A549 (cell line): ENCODE measurements at regions not wholly inside any gene's neighbourhood (a gene's known extent, or its start where the extent isn't known, plus 50 kb on each side); places are given as distances from the start of the nearest gene placed in this dataset.

Experiments
- ATAC-seq, 2 experiments: fragments of 200-7000 bp in 1 of 2; fragments of >200 bp in 1 of 2; cut with Nextera tagmentation in 1 of 2; cut with Tn5 transposase in 1 of 2; 3 replicates each; pipeline versions ENCODE4 v1.8.0 to v1.9.1; 2018 to 2020; ENCODE audit warnings: mild to moderate bottlenecking in 1 of 2, moderate library complexity in 1 of 2
- CTCF ChIA-PET: fragments of 300-600 bp; sonication (Branson Sonifier 250); formaldehyde crosslinking; extraction: SDS; loops from one replicate; lab custom pipeline; 2021; ENCODE audit warnings: antibody characterized with exemption, inconsistent platforms; lab: Yijun Ruan, JAX
- POLR2A ChIA-PET: fragments of 350-600 bp; formaldehyde crosslinking; extraction: SDS; loops from one replicate; lab custom pipeline; 2021; ENCODE audit warnings: antibody characterized with exemption, inconsistent platforms; lab: Yijun Ruan, JAX
- DNase-seq, 2 experiments: peaks; one replicate each; pipeline versions ENCODE4 v3.0.0 to v3.0.0-alpha.2; 2011 to 2016; ENCODE audit warnings: low read depth in 1 of 2, low spot score in 1 of 2
- FAIRE-seq: peaks from 2 replicates; lab custom pipeline; 2011; peaks lifted over from hg19 to GRCh38; lab: Jason Lieb, UNC
- H3K27ac ChIP-seq, 2 experiments: fragments of >200 bp; sonication (Bioruptor Twin); formaldehyde crosslinking; 3 replicates each; pipeline ENCODE4 v1.5.1; 2016 to 2017
- H3K4me1 ChIP-seq: fragments of >200 bp; sonication (Bioruptor Twin); formaldehyde crosslinking; 3 replicates; pipeline ENCODE4 v1.6.1; 2016
- H3K4me2 ChIP-seq: fragments of >200 bp; sonication (Bioruptor Twin); formaldehyde crosslinking; 3 replicates; pipeline ENCODE4 v1.6.1; 2016
- H3K4me3 ChIP-seq: fragments of >200 bp; sonication (Bioruptor Twin); formaldehyde crosslinking; 3 replicates; pipeline ENCODE4 v1.5.1; 2016
- H3K9me3 ChIP-seq: fragments of >200 bp; sonication (Bioruptor Twin); formaldehyde crosslinking; 3 replicates; pipeline ENCODE4 v1.6.1; 2016
- EHF ChIP-seq: fragments of 250-450 bp; sonication (Bioruptor Pico); IDR thresholded peaks from 2 replicates; pipeline ENCODE4 v1.5.0; 2020; ENCODE audit warnings: mild to moderate bottlenecking
- EHMT2 ChIP-seq: fragments of 200-600 bp; sonication (generic); IDR thresholded peaks from 2 replicates; pipeline ENCODE4 v1.6.1; 2016; ENCODE audit warnings: antibody characterized with exemption, low read depth, mild to moderate bottlenecking, moderate library complexity
- FOXS1 ChIP-seq: fragments of 250-450 bp; sonication (Bioruptor Pico); IDR thresholded peaks from 2 replicates; pipeline ENCODE4 v1.5.0; 2020; ENCODE audit warnings: mild to moderate bottlenecking, moderate library complexity
- HDAC2 ChIP-seq: fragments of 200-600 bp; sonication (generic); IDR thresholded peaks from 2 replicates; pipeline ENCODE4 v1.6.1; 2016
- JUNB ChIP-seq: fragments of >200 bp; sonication (Bioruptor Twin); formaldehyde crosslinking; IDR thresholded peaks from 2 replicates; pipeline ENCODE4 v1.6.1; 2016
- KDM5A ChIP-seq: fragments of 200-600 bp; sonication (generic); IDR thresholded peaks from 2 replicates; pipeline ENCODE4 v1.6.1; 2016; ENCODE audit warnings: antibody characterized with exemption, mild to moderate bottlenecking
- MAFK ChIP-seq: fragments of 450-650 bp; IDR thresholded peaks from 2 replicates; pipeline ENCODE4 v1.6.1; 2014; ENCODE audit not compliant: partially characterized antibody
- MYC ChIP-seq: IDR thresholded peaks from 2 replicates; pipeline ENCODE4 v1.6.1; 2012; ENCODE audit warnings: mild to moderate bottlenecking, inconsistent platforms, low read length, improper control_type of control experiment, borderline replicate concordance
- NPAS2 ChIP-seq: fragments of 250-450 bp; sonication (Bioruptor Pico); IDR thresholded peaks from 2 replicates; pipeline ENCODE4 v1.8.0; 2022; ENCODE audit warnings: mild to moderate bottlenecking, moderate library complexity, borderline replicate concordance
- PHF8 ChIP-seq: fragments of 200-600 bp; sonication (generic); IDR thresholded peaks from 2 replicates; pipeline ENCODE4 v1.6.1; 2016; ENCODE audit warnings: low read depth, mild to moderate bottlenecking, antibody characterized with exemption, moderate library complexity, borderline replicate concordance
- POLR2AphosphoS2 ChIP-seq: conservative IDR thresholded peaks from 2 replicates; pipeline ENCODE4 v1.6.1; 2012; ENCODE audit warnings: low read length, improper control_type of control experiment, inconsistent platforms
- RARB ChIP-seq: fragments of 250-450 bp; sonication (Bioruptor Pico); IDR thresholded peaks from 2 replicates; pipeline ENCODE4 v1.8.0; 2021; ENCODE audit warnings: mild to moderate bottlenecking, moderate library complexity
- SMC3 ChIP-seq: fragments of >200 bp; sonication (Bioruptor Twin); formaldehyde crosslinking; IDR thresholded peaks from 3 replicates; pipeline ENCODE4 v1.6.1; 2018; ENCODE audit warnings: inconsistent platforms
- TP53 ChIP-seq: fragments of 250-450 bp; sonication (Bioruptor Pico); IDR thresholded peaks from 2 replicates; pipeline ENCODE4 v1.5.0; 2021; ENCODE audit warnings: mild to moderate bottlenecking, moderate library complexity
- USF2 ChIP-seq: fragments of 450-650 bp; IDR thresholded peaks from 2 replicates; pipeline ENCODE4 v1.6.1; 2014; ENCODE audit warnings: antibody characterized with exemption
- ZFP36 ChIP-seq: fragments of 450-650 bp; IDR thresholded peaks from 2 replicates; pipeline ENCODE4 v1.6.1; 2014; ENCODE audit warnings: borderline replicate concordance; ENCODE audit not compliant: partially characterized antibody
- ZSCAN20 ChIP-seq: fragments of 250-450 bp; sonication (Bioruptor Pico); IDR thresholded peaks from 2 replicates; pipeline ENCODE4 v1.8.0; 2022; ENCODE audit warnings: mild to moderate bottlenecking, moderate library complexity
- WGBS: methylation state at CpG from one replicate; pipeline ENCODE4 v1.1.6; 2017; ENCODE audit errors: missing lambda C conversion rate; 5-methylcytosine and 5-hydroxymethylcytosine counted together
- TF ChIP-seq, protein P1 (sequence below): fragments of 250-450 bp; sonication (Bioruptor Pico); IDR thresholded peaks from 2 replicates; pipeline ENCODE4 v1.5.0; 2021; ENCODE audit warnings: mild to moderate bottlenecking, moderate library complexity, borderline replicate concordance
- TF ChIP-seq, protein P2 (sequence below): fragments of >200 bp; sonication (Bioruptor Twin); formaldehyde crosslinking; IDR thresholded peaks from 3 replicates; pipeline ENCODE4 v1.6.1; 2016
- TF ChIP-seq, protein P3 (sequence below): fragments of >200 bp; sonication (Bioruptor Twin); formaldehyde crosslinking; IDR thresholded peaks from 2 replicates; pipeline ENCODE4 v1.6.1; 2016
- TF ChIP-seq, protein P4 (sequence below): IDR thresholded peaks from 2 replicates; pipeline ENCODE4 v1.6.1; 2012

DNA sequence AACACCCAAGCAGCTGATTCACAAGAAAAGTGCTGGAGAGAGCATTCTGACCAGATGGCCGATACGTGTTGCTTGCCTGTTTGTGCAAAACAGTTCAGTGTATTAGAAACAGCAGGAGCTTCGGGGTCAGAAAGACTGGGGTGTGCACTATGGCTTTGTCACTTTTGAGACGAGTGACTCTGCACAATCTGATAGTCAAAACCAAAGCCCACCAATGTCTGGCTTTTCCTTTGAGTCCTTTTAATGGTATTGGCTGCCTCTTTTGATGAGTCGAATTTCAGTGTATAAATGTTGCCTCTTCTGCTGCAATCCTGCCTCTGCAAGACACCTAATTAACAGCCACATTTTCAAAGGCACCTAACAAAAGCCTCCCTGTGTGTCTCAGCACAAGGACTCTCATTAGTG lies 444.6 kb downstream of the AJAP1 start:
- FAIRE-seq (no peak), ATAC-seq (no peak), DNase-seq (no peak)
- ChIA-PET POLR2A (no interaction called here), CTCF (no interaction called here)
- TF ChIP-seq MAFK (no peak), NPAS2 (no peak), ZSCAN20 (CRISPR knock-in tag) (no peak), PHF8 (no peak), MYC (no peak), TP53 (CRISPR knock-in tag) (no peak)
- TF ChIP-seq, protein P1, sequence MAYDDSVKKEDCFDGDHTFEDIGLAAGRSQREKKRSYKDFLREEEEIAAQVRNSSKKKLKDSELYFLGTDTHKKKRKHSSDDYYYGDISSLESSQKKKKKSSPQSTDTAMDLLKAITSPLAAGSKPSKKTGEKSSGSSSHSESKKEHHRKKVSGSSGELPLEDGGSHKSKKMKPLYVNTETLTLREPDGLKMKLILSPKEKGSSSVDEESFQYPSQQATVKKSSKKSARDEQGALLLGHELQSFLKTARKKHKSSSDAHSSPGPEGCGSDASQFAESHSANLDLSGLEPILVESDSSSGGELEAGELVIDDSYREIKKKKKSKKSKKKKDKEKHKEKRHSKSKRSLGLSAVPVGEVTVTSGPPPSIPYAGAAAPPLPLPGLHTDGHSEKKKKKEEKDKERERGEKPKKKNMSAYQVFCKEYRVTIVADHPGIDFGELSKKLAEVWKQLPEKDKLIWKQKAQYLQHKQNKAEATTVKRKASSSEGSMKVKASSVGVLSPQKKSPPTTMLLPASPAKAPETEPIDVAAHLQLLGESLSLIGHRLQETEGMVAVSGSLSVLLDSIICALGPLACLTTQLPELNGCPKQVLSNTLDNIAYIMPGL (CRISPR knock-in tag): no peak
- H3K4me3 ChIP-seq: no peak overlapping the region
- no peaks in the 10 kb centered on the region for H3K4me1 ChIP-seq
- H3K9me3 ChIP-seq: no peaks in the 10 kb centered on the region
- no peak overlapping the region for H3K4me2 ChIP-seq
- no peak overlapping the region for H3K27ac ChIP-seq
- WGBS: 2% methylated on average over 5 of the region's 5 CpGs

DNA sequence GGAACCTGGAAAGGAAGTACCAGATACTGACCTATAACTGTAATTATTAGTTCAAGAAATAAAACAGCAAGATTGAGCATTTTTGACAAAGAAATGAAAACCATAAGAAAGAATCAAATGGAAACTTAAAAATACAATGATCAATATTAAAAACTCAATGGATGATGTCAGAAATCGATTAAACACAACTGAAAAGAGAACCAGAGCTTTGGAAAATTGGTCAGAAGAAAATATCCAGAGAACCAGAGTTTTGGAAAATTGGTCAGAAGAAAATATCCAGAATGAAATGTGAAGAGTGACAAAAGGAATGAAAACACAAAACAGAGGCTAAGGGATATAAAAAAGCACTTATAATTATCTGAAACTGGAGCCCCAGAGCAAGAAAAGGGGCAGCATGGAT lies 438.6 kb downstream of the AJAP1 start:
- POLR2A ChIA-PET: no interaction called here
- Histone ChIP-seq H3K4me1 (no peaks in the 10 kb centered on the region), H3K4me2 (no peak overlapping the region), H3K4me3 (no peak overlapping the region), H3K27ac (no peak overlapping the region), H3K9me3 (no peaks in the 10 kb centered on the region)
- ATAC-seq (no peak), DNase-seq (no peak)
- 0% methylated on average over 1 of the region's 1 CpG for WGBS
- CTCF ChIA-PET: no interaction called here
- TF ChIP-seq SMC3: no peak
- no peak for TF ChIP-seq KDM5A
- no peak for TF ChIP-seq ZSCAN20 (CRISPR knock-in tag)
- TF ChIP-seq RARB (CRISPR knock-in tag): no peak
- no peak for TF ChIP-seq JUNB
- TF ChIP-seq EHF (CRISPR knock-in tag): no peak
- TF ChIP-seq, protein P2, sequence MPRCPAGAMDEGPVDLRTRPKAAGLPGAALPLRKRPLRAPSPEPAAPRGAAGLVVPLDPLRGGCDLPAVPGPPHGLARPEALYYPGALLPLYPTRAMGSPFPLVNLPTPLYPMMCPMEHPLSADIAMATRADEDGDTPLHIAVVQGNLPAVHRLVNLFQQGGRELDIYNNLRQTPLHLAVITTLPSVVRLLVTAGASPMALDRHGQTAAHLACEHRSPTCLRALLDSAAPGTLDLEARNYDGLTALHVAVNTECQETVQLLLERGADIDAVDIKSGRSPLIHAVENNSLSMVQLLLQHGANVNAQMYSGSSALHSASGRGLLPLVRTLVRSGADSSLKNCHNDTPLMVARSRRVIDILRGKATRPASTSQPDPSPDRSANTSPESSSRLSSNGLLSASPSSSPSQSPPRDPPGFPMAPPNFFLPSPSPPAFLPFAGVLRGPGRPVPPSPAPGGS: no peak
- no peak for TF ChIP-seq HDAC2
- TF ChIP-seq, protein P3, sequence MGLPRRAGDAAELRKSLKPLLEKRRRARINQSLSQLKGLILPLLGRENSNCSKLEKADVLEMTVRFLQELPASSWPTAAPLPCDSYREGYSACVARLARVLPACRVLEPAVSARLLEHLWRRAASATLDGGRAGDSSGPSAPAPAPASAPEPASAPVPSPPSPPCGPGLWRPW: no peak
- TF ChIP-seq POLR2AphosphoS2: no peak
- no peak for TF ChIP-seq ZFP36
- TF ChIP-seq EHMT2: no peak
- no peak for TF ChIP-seq FOXS1
- TF ChIP-seq MYC: no peak
- no peak for TF ChIP-seq USF2
- TF ChIP-seq, protein P4, sequence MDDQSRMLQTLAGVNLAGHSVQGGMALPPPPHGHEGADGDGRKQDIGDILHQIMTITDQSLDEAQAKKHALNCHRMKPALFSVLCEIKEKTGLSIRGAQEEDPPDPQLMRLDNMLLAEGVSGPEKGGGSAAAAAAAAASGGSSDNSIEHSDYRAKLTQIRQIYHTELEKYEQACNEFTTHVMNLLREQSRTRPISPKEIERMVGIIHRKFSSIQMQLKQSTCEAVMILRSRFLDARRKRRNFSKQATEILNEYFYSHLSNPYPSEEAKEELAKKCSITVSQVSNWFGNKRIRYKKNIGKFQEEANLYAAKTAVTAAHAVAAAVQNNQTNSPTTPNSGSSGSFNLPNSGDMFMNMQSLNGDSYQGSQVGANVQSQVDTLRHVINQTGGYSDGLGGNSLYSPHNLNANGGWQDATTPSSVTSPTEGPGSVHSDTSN: no peak
- TF ChIP-seq, all 56 proteins: peak for 0
- no peak for FAIRE-seq
